Activated effector memory CD4-positive, alpha-beta T cell treated with Interleukin-2 at 50 U/mL for 16 hours (primary cell): ENCODE measurements at regions not wholly inside any gene's neighbourhood (a gene's known extent, or its start where the extent isn't known, plus 50 kb on each side); places are given as distances from the start of the nearest gene placed in this dataset.

ENCODE experiments used
- DNase-seq: peaks from one replicate; pipeline ENCODE4 v3.0.0-alpha.2; 2020

DNA sequence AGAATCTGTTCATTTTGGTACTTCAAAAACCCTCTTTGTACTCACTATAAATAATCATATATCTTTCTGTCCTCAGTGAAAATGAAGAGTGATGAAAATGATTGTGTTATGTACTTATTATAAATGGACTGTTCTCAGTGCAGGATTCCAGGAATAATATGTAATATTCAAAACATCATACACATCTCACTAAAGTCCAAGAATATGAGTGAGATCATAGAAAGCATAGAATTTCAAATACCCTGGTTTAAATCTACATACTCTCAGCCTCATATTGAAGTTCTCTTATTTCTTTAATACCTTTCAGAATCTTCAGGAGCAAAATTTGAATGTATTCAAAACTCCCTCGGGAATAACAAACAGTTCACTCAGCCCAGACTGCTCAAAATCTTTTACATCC lies 868.0 kb downstream of the SLITRK6 start:
- DNase-seq: no peak

DNA sequence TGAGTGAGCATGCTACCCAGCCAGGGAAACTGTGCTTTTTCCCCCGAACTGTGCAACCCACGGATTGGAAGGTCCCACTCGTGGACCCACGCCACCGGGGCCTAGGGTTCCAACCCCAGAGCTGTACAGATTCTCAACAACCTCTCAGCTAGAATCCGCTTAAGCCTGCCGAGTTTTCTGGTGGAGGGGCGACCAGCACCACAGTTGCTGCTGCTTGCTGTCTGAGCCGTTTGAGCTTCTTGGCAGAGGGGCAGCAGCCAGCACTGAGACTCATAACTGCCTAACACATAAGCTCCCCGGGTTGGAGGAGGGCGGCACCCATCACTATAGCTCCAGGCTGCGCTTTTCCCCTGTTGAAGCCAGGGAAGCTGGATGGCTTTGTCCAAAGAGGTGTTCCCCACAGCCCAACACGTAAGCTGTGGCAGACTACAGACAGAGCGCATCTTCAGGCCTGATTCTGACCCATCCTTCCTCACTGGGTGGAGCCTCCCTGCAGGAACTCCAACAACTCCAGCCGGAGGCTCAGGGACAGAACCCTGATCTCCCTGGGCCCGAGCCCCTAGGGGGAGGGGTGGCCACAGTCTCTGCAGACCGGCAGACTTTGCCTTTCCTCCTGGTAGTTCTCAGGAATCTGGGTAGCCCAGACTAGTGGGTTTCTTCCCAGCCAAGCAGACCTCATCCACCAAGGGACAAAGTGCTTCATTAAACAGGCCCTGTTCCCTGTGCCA lies 871.6 kb downstream of the SLITRK6 start:
- DNase-seq: no peak

DNA sequence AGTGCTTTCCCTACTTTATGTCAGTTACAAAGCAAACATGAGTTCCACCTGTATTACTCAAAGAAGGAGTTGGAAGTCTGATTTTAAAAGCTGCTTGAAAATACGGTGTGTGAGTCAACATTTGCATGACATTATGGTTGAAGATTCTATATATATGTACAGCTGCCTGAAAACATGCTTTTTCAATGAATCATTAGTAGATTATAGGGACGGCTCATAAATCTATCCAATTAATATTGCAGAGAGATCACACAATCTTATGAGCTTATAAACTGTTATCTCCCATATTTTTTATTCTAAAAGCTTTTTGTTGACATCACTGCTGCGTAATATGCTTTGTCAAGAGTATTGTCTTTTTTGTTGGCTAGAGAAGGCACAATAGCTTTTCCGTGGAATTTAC lies 873.8 kb downstream of the SLITRK6 start:
- no peak for DNase-seq

DNA sequence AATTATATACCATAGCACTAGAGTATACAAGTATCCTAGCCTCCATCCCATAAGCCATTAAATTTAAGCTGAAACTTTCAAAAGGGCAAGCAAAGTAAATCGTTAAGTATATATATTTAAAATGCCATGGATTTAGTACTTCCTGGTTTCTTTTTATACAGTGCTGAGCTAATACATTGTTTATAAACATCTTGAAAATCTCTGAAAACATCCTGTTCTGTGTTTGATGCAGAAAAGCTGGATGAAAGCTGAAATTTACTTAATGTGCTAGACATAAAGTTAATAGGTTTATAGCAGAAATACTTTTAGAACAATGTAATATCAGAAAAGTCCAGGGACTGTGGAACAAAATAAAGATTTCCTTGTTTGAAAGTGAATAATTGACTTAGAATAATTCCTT lies 875.4 kb downstream of the SLITRK6 start:
- DNase-seq: no peak

DNA sequence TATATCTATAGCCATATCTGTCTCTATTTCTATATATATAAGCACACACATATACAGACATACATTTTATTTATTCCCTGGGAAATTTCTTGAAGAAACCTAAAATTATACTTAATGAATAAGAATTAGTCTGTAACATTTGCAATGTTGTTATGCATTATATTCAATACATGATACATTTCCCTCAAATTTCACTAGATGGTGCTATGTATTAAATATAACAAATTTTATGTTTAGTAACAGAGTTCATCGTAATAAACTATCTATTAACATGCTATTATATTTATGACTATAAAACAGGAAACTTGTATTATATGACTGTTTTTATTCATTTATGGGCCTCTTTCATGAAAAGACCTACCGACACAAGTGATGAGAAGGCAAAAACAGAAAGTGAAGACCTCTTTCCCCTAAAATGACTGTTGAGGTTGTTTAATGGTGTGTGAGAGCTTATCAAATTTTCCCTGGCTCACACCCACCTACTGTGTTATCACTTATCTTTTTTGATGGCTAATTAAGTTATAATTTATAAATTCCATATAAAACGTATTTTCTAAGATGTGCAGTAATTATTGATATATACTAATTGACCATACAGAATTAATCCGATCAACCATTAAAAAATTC lies 881.9 kb downstream of the SLITRK6 start:
- no peak for DNase-seq

DNA sequence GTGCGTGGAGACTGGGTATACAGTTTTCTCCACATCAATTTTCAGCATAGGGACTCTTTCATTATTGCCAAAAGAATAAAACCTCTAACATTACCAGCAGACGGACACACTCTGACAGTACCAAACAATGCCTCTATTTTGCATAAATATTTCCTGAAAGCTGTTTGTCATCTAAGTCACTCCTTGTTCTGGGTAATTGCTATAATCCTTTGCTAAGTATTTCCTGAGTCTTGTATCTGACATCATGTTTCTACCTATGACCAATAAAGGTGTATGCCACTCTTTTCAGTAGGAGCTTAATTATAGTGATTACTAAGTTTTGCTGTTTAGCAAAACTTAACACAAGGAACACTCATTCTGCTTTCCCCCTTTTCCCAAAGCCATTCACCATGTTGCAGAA lies 886.5 kb downstream of the SLITRK6 start:
- DNase-seq: no peak

DNA sequence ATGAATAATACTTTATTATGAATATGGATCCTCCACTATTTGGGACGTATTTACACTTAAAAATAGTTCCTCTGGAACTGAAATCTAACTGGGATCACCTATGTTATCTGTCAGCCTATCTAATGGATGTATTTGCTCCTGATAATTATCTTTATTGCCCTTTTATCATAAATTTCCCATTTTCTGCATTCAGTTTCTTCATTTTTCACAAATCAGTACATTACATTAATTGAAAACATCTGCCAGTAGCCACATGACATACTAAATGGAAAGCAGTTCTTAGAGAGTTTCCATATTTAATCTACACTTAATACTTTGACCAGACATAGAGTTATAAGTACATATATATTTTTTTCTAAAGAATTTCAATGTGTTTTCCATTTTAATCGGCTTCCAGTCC lies 888.8 kb downstream of the SLITRK6 start:
- DNase-seq: no peak

DNA sequence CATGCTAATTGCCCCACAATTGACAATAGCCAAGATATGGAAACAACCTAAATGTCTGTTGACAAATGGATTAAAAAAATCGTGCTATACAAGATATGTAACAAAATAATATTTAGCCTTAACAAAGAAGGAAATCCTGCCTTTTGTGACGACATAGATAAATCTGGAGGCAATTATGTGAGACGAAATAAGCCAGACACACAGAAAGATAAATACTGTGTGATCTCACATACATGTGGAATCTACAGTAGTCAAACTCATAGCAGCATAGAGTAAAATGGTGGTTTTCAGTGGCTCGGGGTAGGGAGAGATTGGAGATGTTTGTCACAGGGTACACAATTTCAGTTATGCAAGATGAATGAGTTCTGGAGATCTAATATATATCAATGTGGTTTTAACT lies 895.8 kb downstream of the SLITRK6 start:
- no peak for DNase-seq

DNA sequence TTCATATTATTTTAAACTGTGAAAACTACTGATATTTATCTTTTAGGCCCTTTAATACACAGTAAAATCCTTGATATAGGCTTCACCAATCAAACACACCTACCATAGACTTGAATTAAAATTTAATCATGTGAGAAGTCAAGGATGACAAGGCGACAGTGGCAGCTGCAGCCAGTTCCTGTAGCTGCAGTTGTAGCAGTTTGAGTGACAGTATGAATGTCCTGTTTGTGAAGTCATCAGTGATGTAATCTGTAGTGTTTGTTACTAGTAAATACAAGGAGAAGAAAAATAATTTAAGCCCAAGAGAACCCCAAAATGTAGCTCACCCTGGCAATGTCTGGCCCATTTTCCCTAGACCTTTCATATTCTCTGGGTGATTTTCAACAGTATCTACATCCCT lies 897.0 kb downstream of the SLITRK6 start:
- no peak for DNase-seq

DNA sequence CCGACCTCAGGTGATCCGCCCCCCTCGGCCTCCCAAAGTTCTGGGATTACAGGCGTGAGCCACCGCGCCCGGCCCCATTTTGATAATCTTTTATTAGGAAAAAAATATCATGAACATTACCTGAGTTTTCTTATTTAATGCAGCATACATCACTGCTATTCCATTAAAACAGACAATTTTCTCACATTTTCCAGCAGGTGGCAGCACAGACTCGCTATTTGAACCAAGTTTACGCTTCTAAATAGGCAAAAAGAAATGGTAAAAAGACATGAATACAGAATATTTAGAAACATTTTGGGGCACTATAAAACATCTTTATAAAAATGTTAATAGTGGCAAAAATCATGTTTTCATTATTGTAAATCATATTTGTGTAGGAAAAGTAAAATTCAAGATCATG lies 903.1 kb downstream of the SLITRK6 start:
- no peak for DNase-seq

DNA sequence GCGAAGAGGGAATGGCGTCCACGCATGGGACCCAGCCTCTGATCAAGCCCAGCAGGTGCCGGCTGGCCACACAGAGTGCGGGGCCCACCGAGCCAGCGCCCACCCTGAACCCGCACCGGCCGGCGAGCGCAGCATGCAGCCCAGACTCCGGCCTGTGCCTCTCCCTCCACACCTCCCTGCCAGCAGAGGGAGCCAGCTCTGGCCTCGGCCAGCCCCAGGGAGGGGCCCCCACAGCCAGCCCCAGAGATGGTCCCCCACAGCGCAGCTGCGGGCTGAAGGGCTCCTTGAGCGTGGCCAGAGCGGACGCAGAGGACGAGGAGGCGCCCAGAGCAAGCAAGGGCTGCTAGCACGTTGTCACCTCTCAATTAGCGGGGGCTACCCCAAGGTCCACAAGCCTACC lies 904.5 kb downstream of the SLITRK6 start:
- no peak for DNase-seq

DNA sequence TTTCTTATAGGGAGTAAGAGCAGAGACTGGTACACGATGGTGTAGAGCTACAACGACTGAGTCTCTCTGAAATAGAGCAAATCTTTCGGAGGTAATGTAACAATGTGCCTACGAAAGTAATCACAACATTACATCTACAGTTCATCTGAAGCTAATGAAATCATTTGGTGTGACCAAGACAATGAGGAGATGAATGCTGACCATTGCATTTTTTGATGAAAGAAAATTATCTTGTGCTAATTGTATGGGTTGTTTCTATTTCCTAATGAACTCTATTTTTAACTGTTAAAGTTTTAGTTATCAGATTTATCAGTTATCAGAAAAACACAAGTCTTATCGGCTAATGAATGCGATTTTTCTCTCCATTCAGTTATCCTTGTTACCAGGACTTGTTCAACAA lies 913.4 kb downstream of the SLITRK6 start:
- no peak for DNase-seq

DNA sequence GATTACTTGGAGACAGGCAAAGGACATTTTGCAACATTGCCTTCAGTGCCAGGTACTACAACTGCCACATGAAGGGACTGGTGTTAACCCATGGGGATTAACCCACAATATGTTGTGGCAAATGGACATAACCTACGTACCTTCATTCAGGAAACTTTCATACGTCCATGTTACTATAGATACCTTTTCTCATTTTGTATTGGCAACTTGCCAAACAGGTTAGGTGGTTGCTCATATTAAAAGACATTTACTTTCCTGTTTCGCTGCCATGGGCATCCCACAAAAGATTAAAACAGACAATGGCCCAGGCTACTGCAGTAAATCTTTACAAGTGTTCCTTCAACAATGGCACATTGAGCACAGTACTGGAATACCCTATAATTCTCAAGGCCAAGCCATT lies 925.3 kb downstream of the SLITRK6 start:
- no peak for DNase-seq

DNA sequence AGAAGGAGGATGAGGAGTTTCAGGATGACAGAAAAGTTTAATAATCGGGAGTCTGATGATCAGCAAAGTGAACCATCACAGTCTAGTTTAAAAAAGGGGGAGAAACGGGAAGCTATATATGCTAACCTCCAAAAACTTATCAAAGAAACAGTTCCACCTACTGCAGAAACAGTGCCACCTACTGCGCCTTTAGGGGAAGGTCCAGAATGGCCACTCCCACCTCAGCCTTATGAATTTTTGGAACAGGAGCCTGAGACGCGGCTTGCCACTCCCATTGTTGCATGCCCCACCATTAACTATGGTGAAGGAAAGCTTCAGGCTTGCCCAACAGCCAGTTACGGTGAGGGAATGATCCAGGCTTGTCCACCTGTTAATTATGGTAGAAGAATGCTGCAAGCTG lies 929.0 kb downstream of the SLITRK6 start:
- DNase-seq: no peak

DNA sequence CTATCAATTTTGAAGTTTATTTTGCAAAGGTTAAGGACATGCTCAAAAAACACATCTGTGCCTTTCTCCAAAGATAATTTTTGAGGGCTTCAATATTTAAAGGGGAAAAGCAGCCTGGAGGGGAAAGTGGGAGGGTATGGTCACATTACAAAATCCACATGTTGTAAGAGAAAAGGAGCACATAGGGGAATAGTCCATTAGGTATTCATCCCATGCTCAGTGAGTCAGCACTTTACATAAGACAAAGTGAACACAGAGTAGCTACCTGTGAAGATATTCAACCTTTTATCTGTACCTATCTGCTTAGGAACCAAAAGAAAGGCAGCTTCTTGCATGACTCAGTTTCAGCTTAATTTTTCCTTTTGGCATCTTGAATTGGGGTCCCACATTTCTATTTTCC lies 932.0 kb downstream of the SLITRK6 start:
- no peak for DNase-seq

DNA sequence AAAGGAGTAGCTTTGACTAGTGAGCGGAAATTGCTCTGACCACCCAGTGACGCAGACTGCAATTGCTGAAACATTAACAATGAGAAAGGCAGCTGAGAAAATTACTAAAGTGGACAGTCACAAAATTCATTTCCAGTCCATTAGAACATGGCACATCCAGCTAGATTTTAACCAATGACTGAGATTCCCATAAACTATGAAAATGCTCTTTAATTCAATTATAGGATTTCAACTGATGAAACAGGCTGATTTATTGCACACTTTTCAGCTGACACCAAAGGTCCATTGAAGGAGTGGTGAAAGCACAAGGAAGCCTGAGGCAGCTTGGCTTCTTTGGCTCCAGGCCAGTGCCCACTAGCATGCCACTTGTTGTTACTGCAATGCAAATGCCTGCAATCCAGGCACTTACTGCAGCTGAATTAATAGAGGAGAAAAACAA lies 933.4 kb downstream of the SLITRK6 start:
- no peak for DNase-seq

DNA sequence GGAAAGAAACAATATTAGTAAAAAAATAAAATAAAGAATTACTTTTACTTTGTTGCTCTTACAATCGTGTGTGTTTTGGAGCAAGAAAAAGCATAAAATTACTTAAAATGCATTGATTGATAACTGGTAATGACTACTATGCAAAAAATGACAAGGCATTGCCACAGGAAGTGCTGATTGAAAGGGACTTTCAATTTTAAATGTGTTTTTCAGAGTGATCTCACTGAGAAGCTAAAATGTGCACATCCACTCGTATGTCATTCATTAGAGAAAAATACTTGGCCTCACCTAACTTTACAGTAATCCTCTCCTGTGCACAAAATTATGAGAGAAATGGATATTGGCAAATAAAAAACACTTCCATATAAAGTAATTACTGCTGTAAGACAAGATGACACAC lies 934.9 kb downstream of the SLITRK6 start:
- DNase-seq: no peak

DNA sequence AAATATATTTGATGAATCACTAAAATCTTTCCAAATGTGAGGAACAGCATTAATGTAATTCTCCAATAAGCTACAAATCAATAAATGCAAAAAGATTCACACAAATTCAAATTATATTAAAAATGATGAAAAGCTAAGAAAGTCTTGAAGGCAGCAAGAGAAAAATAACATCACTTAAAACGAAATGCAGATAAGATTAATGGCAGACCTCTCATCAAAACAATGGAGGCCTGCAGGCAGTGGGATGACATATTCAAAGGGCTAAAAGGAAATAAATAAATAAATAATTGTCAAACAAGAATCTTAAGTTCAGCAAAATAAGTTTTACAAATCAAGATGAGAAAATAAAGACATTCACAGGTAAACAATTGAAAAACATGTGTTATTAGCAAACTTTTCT lies 952.1 kb downstream of the SLITRK6 start:
- DNase-seq: no peak

DNA sequence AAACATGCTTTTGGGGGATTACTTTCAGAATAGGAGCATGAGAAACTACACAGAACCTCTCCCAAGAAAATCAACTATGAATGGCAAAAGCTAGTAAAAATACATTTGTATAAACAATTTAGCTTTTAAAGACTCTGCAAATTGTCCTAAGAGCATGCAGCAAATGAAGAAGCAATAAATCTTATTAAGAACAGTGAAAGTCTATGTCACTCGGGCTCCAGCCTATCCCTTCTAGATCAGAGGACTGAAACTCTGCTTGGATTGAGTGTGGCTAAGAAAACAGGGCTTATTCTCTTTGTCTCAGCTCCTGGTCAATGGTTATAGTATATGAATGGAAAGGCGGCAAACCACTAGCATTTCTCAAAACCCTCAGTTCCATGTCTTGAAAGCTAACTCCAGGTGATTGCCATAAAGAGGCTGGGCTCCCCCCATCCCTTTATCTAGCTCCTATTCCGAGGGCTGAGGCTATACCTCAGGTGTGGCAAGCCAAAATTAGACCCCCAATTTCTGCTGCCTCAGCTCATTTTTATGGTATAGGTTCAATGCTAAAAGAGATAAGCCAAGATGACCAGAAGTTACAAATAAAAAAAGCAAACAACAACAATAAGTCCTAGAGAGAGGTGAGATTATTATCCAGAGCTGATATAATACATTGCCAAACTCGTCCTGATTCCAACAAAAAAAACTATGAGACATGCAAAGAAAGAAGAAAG lies 953.2 kb downstream of the SLITRK6 start:
- DNase-seq: no peak

DNA sequence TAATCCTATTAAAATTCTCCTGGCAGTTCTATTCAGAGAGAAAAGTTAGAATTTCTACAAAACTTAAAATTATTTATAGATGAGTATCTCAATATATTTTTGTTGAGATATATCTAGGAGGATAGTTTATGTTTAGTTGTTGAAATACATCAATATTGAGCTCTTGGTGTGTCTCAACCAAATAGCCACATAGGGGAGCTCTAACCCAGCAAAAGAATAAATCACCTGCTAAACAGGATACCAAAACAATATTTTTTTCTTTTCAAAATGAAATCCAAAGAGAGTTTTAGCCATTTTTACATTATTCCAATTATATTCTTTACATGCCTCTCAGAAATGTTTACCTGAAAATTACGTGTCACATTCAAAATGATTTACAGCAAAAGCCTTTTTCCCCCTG lies 954.7 kb downstream of the SLITRK6 start:
- DNase-seq: no peak

DNA sequence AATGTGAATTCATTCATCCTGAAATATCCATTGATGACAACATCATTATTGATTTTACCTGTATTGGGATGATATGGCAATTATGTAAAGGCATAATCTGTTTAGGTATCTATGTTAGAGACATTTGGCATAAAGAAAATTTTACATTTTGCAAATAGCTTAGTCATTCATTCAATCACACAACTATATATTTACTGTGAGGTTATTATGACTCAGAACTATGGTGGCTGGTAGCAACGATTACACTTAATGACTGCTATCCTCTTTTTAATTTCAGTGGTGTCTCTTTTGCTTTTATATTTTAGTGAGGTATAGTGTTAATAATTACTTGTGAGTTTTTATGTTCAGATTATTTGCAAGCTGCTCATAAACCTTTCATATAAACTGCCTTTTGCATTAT lies 955.9 kb downstream of the SLITRK6 start:
- DNase-seq: no peak

DNA sequence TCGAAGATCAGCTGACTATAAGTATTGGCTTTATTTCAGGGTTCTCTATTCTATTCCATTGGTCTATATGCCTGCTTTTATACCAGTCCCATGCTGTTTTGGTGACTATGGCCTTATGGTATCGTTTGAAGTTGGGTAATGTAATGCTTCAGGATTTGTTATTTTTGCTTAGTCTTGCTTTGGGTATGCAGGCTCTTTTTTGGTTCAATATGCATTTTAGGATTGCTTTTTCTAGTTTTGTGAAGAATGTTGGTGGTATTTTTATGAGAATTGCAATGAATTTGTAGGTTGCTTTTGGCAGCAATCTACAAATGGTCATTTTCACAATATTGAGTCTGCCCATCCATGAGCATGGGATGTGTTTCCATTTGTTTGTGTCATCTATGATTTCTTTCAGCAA lies 951.9 kb upstream of the SLITRK1 start:
- no peak for DNase-seq

DNA sequence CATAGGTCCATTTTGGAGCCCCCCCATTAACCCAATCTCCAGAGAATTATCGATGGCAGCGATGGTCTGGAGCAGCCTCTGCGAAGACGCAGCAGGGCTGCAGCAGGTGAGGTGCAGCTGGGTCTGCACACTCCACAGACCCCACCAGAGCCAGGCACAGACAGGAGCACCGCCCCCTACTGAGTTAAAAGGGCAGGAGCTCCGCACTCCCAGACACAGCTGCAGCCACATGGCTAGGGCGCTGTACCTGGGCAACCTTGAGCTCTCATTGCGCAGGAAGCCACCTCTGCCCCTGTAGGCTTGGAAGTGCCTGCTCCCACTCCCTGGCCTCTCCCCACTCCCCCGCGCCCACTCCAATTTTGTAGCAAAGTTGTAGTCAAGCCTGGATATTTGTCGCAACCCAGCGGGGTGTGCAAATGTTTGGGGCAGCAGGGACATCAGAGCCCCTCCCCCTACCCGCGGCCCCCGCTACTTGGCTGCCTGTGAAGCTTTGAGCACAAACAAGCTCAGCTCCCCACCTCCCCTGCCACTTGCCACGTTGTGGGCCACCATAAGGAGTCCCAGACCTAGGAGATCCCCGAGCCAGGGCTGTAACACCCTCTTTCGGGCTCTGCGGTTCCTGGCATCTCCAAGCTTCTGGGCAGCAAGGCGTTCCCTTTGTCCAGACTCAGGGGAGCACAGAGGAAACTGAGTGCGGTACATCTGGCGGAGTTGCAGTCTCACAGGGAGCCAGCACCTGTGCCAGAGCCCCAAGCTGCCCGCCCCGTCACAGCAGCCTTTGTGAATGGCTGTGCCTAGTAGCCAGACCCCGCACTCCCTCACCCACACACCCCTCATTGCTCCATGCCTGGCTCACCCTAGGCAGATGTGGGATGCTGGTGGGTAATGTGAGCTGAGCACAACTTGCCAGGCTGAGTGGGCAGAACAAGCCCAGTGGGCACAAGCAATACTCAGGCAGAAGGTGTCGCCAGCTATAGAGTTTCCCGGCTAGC lies 949.7 kb upstream of the SLITRK1 start:
- no peak for DNase-seq
